22Rv1 (cell line): ENCODE measurements at regions not wholly inside any gene's neighbourhood (a gene's known extent, or its start where the extent isn't known, plus 50 kb on each side); places are given as distances from the start of the nearest gene placed in this dataset.

Experiments
- H3K27ac ChIP-seq: fragments of 450-650 bp; 2 replicates; pipeline ENCODE4 v1.5.1; 2017
- ZFX ChIP-seq: fragments of 450-650 bp; IDR thresholded peaks from 2 replicates; pipeline ENCODE4 v1.6.1; 2017; ENCODE audit warnings: antibody characterized with exemption, borderline replicate concordance
- TF ChIP-seq, protein P1 (sequence below): fragments of 450-650 bp; IDR thresholded peaks from 2 replicates; pipeline ENCODE4 v1.5.1; 2017; ENCODE audit warnings: mild to moderate bottlenecking

DNA sequence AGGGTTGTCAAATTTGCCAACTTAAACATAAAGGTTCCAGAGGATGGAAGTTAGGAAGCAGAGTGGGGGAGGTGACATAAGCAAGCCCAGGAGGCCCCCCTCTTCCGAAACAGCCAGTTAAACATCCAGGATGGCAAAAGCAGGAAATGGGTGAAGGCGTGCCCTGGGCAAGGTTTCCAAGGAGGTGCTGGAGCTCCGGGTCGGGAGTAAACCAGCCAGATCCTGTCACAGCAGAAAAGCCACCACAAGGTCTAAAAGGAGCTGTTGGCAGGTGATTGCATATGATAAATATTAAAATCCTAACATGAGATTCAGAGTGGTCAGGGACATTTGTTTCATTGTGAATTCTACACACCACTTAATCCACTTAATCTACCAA is 572.2 kb upstream of the SALL3 start:
- no peak overlapping the region for H3K27ac ChIP-seq
- TF ChIP-seq, protein P1, sequence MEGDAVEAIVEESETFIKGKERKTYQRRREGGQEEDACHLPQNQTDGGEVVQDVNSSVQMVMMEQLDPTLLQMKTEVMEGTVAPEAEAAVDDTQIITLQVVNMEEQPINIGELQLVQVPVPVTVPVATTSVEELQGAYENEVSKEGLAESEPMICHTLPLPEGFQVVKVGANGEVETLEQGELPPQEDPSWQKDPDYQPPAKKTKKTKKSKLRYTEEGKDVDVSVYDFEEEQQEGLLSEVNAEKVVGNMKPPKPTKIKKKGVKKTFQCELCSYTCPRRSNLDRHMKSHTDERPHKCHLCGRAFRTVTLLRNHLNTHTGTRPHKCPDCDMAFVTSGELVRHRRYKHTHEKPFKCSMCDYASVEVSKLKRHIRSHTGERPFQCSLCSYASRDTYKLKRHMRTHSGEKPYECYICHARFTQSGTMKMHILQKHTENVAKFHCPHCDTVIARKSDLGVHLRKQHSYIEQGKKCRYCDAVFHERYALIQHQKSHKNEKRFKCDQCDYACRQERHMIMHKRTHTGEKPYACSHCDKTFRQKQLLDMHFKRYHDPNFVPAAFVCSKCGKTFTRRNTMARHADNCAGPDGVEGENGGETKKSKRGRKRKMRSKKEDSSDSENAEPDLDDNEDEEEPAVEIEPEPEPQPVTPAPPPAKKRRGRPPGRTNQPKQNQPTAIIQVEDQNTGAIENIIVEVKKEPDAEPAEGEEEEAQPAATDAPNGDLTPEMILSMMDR, result no peak
- no peak for TF ChIP-seq ZFX

GRCh38 chr18:78408623-78409022 is 571.0 kb upstream of the SALL3 start:
- no peak for TF ChIP-seq ZFX
- TF ChIP-seq, protein P1, result no peak
- H3K27ac ChIP-seq, result no peak overlapping the region

DNA sequence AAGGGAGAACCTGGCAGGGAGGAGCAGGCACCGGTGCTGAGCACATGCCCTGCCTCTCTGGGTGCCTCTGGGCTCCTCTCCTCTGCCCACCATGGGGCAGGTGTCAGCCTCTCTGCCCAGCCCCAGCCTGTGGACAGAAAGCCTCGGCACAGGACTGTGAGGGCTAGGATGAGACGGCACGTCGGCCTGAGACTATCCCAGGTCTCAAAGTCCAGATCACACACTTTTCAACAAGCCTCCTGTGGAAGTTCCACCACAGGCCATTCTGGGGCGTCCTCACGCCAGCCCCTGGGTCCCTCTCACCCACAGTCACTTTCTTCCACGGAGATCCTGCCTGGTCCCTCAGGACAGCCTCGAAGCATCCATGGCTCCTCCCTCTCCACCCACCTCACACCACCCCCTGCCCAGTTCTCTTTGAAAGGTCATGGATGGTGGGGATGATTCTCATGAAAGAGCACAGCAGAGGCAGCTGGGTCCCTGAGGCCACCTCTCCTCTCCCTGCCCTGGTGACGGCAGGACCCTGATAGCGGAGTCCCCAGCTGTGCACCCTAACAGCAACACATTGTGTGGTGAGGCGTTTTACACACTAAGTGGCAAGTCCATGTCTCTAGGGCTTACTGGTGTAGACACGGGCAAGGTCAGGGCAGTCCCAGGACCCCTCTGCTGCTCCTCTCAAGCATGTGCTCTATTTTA is 569.4 kb upstream of the SALL3 start:
- H3K27ac ChIP-seq, result no peak overlapping the region
- TF ChIP-seq ZFX, result no peak
- TF ChIP-seq, protein P1, result no peak

- no peak for TF ChIP-seq ZFX
- TF ChIP-seq, protein P1, result no peak
- no peak overlapping the region for H3K27ac ChIP-seq
Measured at GRCh38 chr18:78411539-78411938, 568.1 kb upstream of the SALL3 start.

DNA sequence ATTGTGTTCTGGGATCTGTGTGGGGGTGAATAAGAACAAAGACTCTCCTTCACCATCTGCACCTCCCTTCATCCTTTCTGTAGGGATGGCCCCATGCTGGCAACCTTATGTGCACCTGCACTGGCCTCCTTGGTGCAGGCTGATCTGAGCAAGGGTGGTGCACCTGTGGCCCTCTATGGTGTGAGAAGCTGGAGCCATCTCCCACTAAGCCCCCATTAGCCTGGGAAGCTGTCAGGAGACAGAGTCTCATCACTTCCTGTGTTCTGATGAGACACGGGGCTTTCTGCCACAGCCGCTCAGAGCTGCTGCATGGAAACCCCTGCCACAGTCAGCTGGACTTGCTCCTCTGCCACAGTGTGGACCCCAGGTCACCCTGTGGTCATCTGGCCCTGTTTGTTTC is 565.3 kb upstream of the SALL3 start:
- H3K27ac ChIP-seq, result no peak overlapping the region
- TF ChIP-seq, protein P1, result no peak
- no peak for TF ChIP-seq ZFX

GRCh38 chr18:78416853-78417252 is 562.8 kb upstream of the SALL3 start:
- TF ChIP-seq ZFX, result no peak
- TF ChIP-seq, protein P1, result no peak
- H3K27ac ChIP-seq, result no peak overlapping the region

- H3K27ac ChIP-seq, result no peak overlapping the region
- TF ChIP-seq, protein P1, result no peak
- no peak for TF ChIP-seq ZFX
Measured at GRCh38 chr18:78418379-78418778, 561.2 kb upstream of the SALL3 start.
